VCaP (cell line): ENCODE measurements at regions not wholly inside any gene's neighbourhood (a gene's known extent, or its start where the extent isn't known, plus 50 kb on each side); places are given as distances from the start of the nearest gene placed in this dataset.

Experiments used
- H3K27ac ChIP-seq: fragments of 450-650 bp; 2 replicates; pipeline ENCODE4 v1.5.1; 2017
- TF ChIP-seq, protein P1 (sequence below): fragments of 450-650 bp; conservative IDR thresholded peaks from 2 replicates; pipeline ENCODE4 v1.5.1; 2017; ENCODE audit warnings: mild to moderate bottlenecking, moderate library complexity

DNA sequence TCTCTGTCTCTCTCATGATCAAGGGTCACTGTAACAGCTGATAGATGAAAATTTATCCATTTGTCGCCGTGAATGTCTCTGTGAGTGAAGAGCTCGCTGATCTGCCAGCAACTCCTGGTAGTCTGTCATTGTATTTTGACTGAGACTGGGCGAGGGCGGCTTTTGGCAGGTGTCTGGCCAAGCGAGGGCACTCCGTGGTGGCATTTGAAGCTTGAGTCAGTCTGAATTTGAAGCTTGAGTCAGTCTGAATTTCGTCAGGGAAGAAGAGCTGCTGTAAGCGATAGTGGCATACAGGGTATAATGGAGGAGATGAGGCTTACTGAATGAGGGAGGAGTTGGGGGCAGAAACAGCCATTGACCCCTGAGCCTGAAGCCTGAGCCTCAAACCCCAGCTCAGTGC lies 56.8 kb upstream of the FAM181A start:
- no peak overlapping the region for H3K27ac ChIP-seq
- TF ChIP-seq, protein P1, sequence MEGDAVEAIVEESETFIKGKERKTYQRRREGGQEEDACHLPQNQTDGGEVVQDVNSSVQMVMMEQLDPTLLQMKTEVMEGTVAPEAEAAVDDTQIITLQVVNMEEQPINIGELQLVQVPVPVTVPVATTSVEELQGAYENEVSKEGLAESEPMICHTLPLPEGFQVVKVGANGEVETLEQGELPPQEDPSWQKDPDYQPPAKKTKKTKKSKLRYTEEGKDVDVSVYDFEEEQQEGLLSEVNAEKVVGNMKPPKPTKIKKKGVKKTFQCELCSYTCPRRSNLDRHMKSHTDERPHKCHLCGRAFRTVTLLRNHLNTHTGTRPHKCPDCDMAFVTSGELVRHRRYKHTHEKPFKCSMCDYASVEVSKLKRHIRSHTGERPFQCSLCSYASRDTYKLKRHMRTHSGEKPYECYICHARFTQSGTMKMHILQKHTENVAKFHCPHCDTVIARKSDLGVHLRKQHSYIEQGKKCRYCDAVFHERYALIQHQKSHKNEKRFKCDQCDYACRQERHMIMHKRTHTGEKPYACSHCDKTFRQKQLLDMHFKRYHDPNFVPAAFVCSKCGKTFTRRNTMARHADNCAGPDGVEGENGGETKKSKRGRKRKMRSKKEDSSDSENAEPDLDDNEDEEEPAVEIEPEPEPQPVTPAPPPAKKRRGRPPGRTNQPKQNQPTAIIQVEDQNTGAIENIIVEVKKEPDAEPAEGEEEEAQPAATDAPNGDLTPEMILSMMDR: no peak

DNA sequence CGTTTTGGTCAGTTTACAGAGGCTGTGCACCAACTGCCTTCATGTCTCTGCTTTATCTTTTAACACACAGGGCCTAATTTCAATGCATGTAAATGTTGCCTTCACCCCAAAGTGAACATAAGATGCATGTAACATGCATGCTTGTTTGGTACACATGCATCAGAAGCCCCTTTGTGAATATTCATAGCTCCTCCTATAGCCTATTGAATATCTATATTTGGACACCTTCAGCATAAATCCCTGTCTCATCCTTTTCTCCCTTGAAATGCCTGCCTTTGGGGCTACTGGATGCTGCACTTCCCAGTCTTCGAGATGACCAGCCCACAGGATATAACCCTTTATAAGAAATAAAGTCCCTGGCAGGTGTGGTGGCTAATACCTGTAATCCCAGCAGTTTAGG lies 57.7 kb upstream of the FAM181A start:
- TF ChIP-seq, protein P1: no peak

DNA sequence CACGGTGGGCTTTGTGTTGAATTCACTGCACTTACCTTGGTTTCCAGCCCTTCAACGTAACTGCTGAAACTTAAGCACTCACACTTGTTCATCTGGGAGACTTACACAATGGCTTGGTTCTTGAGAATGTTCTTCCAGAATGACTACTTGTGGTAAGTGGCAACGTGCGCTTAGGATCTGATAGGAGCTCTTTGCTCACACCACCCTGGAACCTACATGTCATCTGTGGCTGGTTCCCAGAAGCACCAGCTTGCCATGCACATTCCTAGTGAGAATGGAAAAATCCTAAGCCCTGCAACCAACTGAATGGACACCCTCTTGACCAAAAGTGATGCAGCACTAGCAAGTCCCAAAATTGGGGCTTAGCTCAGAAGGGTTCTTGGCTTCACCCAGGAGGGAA lies 59.0 kb upstream of the FAM181A start:
- TF ChIP-seq, protein P1: no peak
- no peak overlapping the region for H3K27ac ChIP-seq

More for the DNA sequence above, 57.7 kb upstream of the FAM181A start:
- no peak overlapping the region for H3K27ac ChIP-seq

DNA sequence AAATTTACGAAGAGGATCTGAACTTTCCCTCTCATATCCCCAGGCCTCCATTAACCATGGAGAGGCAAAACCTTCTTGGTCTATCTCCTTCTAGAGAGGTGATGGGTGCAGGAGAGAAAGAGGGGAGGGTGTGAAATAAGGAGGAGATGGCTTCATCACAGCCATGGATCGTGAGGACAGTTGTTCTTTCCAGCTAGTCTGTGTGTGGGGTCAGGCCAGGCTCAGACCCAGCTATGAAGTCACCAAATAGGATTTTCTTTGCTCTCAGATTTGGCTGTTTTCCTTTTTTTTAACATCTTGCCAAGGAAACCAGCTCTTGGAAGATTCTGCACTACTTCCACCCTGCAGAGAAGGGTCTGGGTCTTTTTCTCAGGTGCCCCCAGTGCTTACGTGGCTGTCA lies 64.9 kb upstream of the FAM181A start:
- TF ChIP-seq, protein P1: no peak
- H3K27ac ChIP-seq: no peak overlapping the region

DNA sequence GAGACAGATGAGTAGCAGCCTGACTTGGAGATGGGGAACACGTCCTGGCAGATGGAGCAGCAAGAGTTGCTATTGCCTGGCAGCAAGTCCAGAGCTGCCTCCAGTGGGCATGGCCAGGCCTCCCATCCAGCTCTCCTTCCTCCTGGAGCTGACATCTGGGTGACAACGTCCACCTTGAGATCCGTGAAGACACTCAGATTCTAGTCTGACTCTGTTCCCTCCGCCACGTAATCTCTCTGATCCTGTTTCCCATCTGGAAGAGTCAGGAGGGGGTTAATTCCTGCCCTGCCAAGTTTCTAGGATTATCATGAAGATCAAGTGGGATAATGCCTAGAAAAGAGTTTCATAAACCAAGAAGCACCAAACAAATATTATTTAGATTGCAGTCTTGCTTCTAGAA lies 65.3 kb upstream of the FAM181A start:
- H3K27ac ChIP-seq: no peak overlapping the region
- TF ChIP-seq, protein P1: no peak

DNA sequence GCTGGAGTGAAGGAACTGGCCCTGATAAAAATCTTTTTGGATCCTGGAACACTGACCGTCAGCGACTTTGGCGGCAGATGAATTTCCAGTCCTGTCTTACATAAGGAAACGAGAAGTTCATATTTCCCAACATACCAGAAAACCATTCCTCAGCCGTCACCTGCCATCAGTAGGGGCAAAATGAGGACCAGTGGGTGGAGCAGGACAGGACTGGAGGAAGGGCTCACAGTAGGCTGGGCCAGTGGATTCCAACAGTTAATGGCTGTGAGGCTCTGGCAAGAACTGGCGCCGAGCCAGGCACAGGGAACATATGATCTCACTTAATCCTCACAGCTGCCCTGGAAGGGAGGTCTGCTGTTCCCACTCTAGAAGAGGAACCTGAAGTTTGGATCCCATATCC lies 67.2 kb upstream of the FAM181A start:
- TF ChIP-seq, protein P1: no peak
- no peak overlapping the region for H3K27ac ChIP-seq

DNA sequence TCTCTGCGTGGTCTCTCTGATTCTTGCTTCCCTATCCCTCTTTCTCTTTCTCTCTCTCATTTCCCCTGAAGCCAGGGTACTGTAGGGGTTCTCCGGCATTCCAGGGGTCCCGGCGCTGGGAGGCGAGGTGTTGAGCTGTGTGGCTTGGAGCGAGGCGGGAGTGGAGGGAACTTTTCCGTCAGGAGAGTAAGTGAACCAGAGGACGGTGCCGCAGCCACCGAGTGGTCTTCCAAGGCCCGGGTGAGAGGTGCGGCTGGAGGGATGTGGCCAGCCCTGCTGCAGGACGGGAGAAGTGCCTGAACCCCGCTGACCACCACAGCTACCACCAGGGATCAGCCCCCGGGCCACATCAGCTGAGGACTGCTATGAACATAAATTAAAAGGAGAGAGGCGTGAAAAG lies 68.2 kb upstream of the FAM181A start:
- TF ChIP-seq, protein P1: no peak

More for the DNA sequence above, 68.2 kb upstream of the FAM181A start:
- H3K27ac ChIP-seq: no peak overlapping the region
